ENCODE measurements at regions not wholly inside any gene's neighbourhood (a gene's known extent, or its start where the extent isn't known, plus 50 kb on each side); places are given as distances from the start of the nearest gene placed in this dataset.

- TF ChIP-seq POLR2A (IDR thresholded peaks at IDR 0.05) (no peak), CTCF (IDR thresholded peaks at IDR 0.05) (no peak)
These were observed 320.1 kb upstream of the NFE2L3 start for GRCh38 chr7:25831831-25832411.

Measured in testis (tissue), 2 donors.